Left ventricle myocardium inferior (tissue), 1 donor: ENCODE measurements at regions not wholly inside any gene's neighbourhood (a gene's known extent, or its start where the extent isn't known, plus 50 kb on each side); places are given as distances from the start of the nearest gene placed in this dataset.

Source experiments
- DNase-seq: peaks from one replicate; pipeline ENCODE4 v3.0.0-alpha.2; 2020
- H3K27ac ChIP-seq: fragments of 200-600 bp; replicated peaks from 2 replicates; pipeline ENCODE4 v1.8.0; 2021
- H3K27me3 ChIP-seq: fragments of 200-600 bp; 2 replicates; pipeline ENCODE4 v1.8.0; 2021; ENCODE audit warnings: low read depth
- H3K36me3 ChIP-seq: fragments of 200-600 bp; 2 replicates; pipeline ENCODE4 v1.8.0; 2021
- H3K4me1 ChIP-seq: fragments of 200-600 bp; 2 replicates; pipeline ENCODE4 v1.8.0; 2021
- H3K4me3 ChIP-seq: fragments of 200-600 bp; 2 replicates; pipeline ENCODE4 v1.8.0; 2021; ENCODE audit warnings: mild to moderate bottlenecking, moderate library complexity
- H3K9me3 ChIP-seq: fragments of 200-600 bp; replicated peaks from 2 replicates; pipeline ENCODE4 v1.8.0; 2021
- CTCF ChIP-seq: fragments of 200-600 bp; IDR thresholded peaks from 2 replicates; pipeline ENCODE4 v1.8.0; 2021; ENCODE audit warnings: antibody characterized with exemption, mild to moderate bottlenecking, borderline replicate concordance
- intact Hi-C: fragments of 100-400 bp; cut with micrococcal nuclease; formaldehyde crosslinking; loops from one replicate; pipeline ENCODE4 v1.11.0; 2022
- donor health status: DM: no; HTN: yes; CAD: no; lungs with severe emphysema.

- Histone ChIP-seq H3K36me3 (no peaks in the 10 kb centered on the region), H3K4me3 (no peak overlapping the region), H3K27ac (no peak overlapping the region), H3K9me3 (peaks cover 12% of the 10 kb centered on the region), H3K27me3 (peaks cover 27% of the 10 kb centered on the region), H3K4me1 (peaks cover 18% of the 10 kb centered on the region)
- no peak for DNase-seq
- intact Hi-C loops = no loop called here
- TF ChIP-seq CTCF = no peak
These were observed 356.4 kb downstream of the FOXL1 start for GRCh38 chr16:86934581-86935375.

GRCh38 chr16:86939609-86940008 lies 361.3 kb downstream of the FOXL1 start:
- Histone ChIP-seq H3K9me3 (peaks cover 26% of the 10 kb centered on the region), H3K27ac (no peak overlapping the region), H3K4me3 (no peak overlapping the region), H3K36me3 (no peaks in the 10 kb centered on the region), H3K27me3 (no peaks in the 10 kb centered on the region), H3K4me1 (no peaks in the 10 kb centered on the region)
- intact Hi-C loops = no loop called here
- no peak for TF ChIP-seq CTCF
- no peak for DNase-seq

- no peak for DNase-seq
- Histone ChIP-seq H3K36me3 (no peaks in the 10 kb centered on the region), H3K9me3 (peaks cover 26% of the 10 kb centered on the region), H3K4me1 (peaks cover 6% of the 10 kb centered on the region), H3K27ac (no peak overlapping the region), H3K4me3 (no peak overlapping the region), H3K27me3 (no peaks in the 10 kb centered on the region)
- TF ChIP-seq CTCF = no peak
- intact Hi-C loops = no loop called here
These were observed 363.4 kb downstream of the FOXL1 start for GRCh38 chr16:86941731-86942130.

GRCh38 chr16:86942151-86943051 lies 364.1 kb downstream of the FOXL1 start:
- H3K36me3 ChIP-seq = no peaks in the 10 kb centered on the region
- DNase-seq = no peak
- H3K27ac ChIP-seq = no peak overlapping the region
- H3K4me1 ChIP-seq = peaks cover 7% of the 10 kb centered on the region
- no peak for TF ChIP-seq CTCF
- peaks cover 26% of the 10 kb centered on the region for H3K9me3 ChIP-seq
- intact Hi-C loops = no loop called here
- H3K4me3 ChIP-seq = no peak overlapping the region
- no peaks in the 10 kb centered on the region for H3K27me3 ChIP-seq

GRCh38 chr16:86945166-86945900 lies 367.0 kb downstream of the FOXL1 start:
- no peak overlapping the region for H3K4me3 ChIP-seq
- peaks cover 9% of the 10 kb centered on the region for H3K9me3 ChIP-seq
- peaks cover 7% of the 10 kb centered on the region for H3K4me1 ChIP-seq
- H3K36me3 ChIP-seq = no peaks in the 10 kb centered on the region
- no peak overlapping the region for H3K27ac ChIP-seq
- DNase-seq = no peak
- H3K27me3 ChIP-seq = no peaks in the 10 kb centered on the region
- TF ChIP-seq CTCF = no peak
- intact Hi-C loops = no loop called here
